Upper lobe of right lung (tissue), 1 donor: ENCODE measurements at regions not wholly inside any gene's neighbourhood (a gene's known extent, or its start where the extent isn't known, plus 50 kb on each side); places are given as distances from the start of the nearest gene placed in this dataset.

ENCODE experiments used
- ATAC-seq: fragments of 200-7000 bp; cut with Tn5 transposase; one replicate; pipeline ENCODE4 v1.9.1; 2020; ENCODE audit warnings: mild to moderate bottlenecking, moderate library complexity
- DNase-seq: peaks from one replicate; pipeline ENCODE4 v3.0.0-alpha.2; 2020
- H3K27ac ChIP-seq: fragments of 200-600 bp; one replicate; pipeline ENCODE4 v1.8.0; 2022
- H3K27me3 ChIP-seq: fragments of 200-600 bp; one replicate; pipeline ENCODE4 v1.8.0; 2022; ENCODE audit warnings: mild to moderate bottlenecking
- H3K36me3 ChIP-seq: fragments of 200-600 bp; one replicate; pipeline ENCODE4 v1.8.0; 2022
- H3K4me1 ChIP-seq: fragments of 200-600 bp; one replicate; pipeline ENCODE4 v1.8.0; 2022
- H3K4me3 ChIP-seq: fragments of 200-600 bp; one replicate; pipeline ENCODE4 v1.8.0; 2022; ENCODE audit warnings: mild to moderate bottlenecking
- H3K9me3 ChIP-seq: fragments of 200-600 bp; one replicate; pipeline ENCODE4 v1.8.0; 2022
- intact Hi-C: fragments of 100-400 bp; cut with DNase I; formaldehyde crosslinking; loops from one replicate; pipeline ENCODE4 v1.11.0; 2022
- TF ChIP-seq, protein P1 (sequence below): fragments of 200-600 bp; IDR thresholded peaks from one replicate; pipeline ENCODE4 v1.8.0; 2022; ENCODE audit warnings: antibody characterized with exemption
- donor health status: DM: no; HTN: yes; CAD: no; lungs with severe emphysema.

GRCh38 chr6:126657561-126658175 is 317.8 kb downstream of the CENPW start:
- intact Hi-C loops = no loop called here
- no peak for ATAC-seq
- Histone ChIP-seq H3K27ac (no peak overlapping the region), H3K4me1 (no peaks in the 10 kb centered on the region), H3K36me3 (no peaks in the 10 kb centered on the region), H3K9me3 (no peaks in the 10 kb centered on the region), H3K4me3 (no peak overlapping the region), H3K27me3 (no peaks in the 10 kb centered on the region)
- no peak for DNase-seq
- TF ChIP-seq, protein P1, sequence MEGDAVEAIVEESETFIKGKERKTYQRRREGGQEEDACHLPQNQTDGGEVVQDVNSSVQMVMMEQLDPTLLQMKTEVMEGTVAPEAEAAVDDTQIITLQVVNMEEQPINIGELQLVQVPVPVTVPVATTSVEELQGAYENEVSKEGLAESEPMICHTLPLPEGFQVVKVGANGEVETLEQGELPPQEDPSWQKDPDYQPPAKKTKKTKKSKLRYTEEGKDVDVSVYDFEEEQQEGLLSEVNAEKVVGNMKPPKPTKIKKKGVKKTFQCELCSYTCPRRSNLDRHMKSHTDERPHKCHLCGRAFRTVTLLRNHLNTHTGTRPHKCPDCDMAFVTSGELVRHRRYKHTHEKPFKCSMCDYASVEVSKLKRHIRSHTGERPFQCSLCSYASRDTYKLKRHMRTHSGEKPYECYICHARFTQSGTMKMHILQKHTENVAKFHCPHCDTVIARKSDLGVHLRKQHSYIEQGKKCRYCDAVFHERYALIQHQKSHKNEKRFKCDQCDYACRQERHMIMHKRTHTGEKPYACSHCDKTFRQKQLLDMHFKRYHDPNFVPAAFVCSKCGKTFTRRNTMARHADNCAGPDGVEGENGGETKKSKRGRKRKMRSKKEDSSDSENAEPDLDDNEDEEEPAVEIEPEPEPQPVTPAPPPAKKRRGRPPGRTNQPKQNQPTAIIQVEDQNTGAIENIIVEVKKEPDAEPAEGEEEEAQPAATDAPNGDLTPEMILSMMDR = peak; percentile 40

- no peaks in the 10 kb centered on the region for H3K36me3 ChIP-seq
- no peaks in the 10 kb centered on the region for H3K27me3 ChIP-seq
- DNase-seq (no peak), ATAC-seq (no peak)
- intact Hi-C loops = no loop called here
- no peaks in the 10 kb centered on the region for H3K4me1 ChIP-seq
- H3K4me3 ChIP-seq = no peak overlapping the region
- H3K9me3 ChIP-seq = no peaks in the 10 kb centered on the region
- TF ChIP-seq, protein P1 = no peak
- no peak overlapping the region for H3K27ac ChIP-seq
These were observed 320.5 kb downstream of the CENPW start for GRCh38 chr6:126660376-126660775.

DNA sequence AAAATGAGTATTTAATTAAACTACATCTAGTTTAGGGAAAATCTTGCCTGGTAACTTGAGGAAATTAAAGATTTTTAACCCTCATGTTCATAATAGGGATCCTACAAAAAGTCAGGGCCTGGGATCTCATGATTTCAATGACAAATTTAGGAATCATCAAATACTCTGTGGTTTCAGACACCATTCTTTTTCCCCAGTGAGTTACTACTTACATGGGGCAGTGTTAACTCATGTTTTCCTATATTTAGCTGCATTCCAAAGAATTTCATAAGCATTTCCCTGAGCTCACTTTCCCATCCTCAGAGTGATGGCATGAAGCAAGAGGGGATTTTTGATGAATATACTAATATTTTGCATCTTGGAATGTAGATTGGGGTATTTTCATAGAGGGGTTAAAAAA is 321.7 kb downstream of the CENPW start:
- Histone ChIP-seq H3K9me3 (no peaks in the 10 kb centered on the region), H3K4me1 (no peaks in the 10 kb centered on the region), H3K36me3 (no peaks in the 10 kb centered on the region), H3K4me3 (no peak overlapping the region), H3K27me3 (no peaks in the 10 kb centered on the region), H3K27ac (no peak overlapping the region)
- TF ChIP-seq, protein P1 = no peak
- intact Hi-C loops = no loop called here
- no peak for ATAC-seq
- no peak for DNase-seq

DNA sequence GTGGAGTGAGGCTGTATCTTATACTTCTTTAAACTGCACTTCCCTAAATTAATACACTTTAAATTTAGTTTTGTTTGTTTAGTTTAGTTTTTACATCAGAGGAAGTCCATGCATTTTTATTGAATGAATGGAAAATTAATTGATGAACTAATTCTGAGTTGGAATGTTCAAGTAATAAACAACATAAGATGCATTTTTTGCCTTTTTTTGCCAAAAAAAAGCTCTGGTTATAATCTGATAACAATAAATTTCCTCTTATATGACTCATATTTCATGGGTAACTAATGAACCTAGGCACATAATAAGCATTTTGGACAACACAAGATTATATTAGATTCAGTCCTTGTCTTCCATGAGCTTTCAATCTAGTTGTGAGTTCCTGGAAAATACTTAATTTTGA is 323.1 kb downstream of the CENPW start:
- ATAC-seq (no peak), DNase-seq (no peak)
- no peaks in the 10 kb centered on the region for H3K27me3 ChIP-seq
- H3K36me3 ChIP-seq = no peaks in the 10 kb centered on the region
- H3K4me3 ChIP-seq = no peak overlapping the region
- no peaks in the 10 kb centered on the region for H3K4me1 ChIP-seq
- TF ChIP-seq, protein P1 = no peak
- H3K9me3 ChIP-seq = no peaks in the 10 kb centered on the region
- H3K27ac ChIP-seq = no peak overlapping the region
- intact Hi-C loops = no loop called here

DNA sequence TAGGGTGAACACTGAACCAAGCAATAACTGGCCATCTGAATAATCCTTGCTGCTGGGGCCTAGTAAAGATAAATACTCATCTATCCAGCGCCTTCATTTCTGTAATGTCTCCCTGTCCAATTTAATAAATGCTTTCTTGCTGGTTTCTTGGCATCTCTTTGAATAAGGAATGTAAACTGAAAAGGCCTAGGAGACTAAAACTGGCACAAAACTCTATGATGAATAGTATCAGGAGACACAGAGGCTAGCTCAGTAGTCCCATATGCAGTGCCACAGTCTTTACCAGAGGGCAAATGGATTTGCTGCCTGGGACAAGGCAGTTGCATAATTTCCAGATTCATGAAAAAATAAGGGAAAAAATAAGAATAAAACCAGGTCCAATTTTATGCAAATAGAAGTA is 324.4 kb downstream of the CENPW start:
- DNase-seq (no peak), ATAC-seq (no peak)
- Histone ChIP-seq H3K4me1 (no peaks in the 10 kb centered on the region), H3K27ac (no peak overlapping the region), H3K4me3 (no peak overlapping the region), H3K27me3 (no peaks in the 10 kb centered on the region), H3K36me3 (no peaks in the 10 kb centered on the region), H3K9me3 (no peaks in the 10 kb centered on the region)
- intact Hi-C loops = no loop called here
- TF ChIP-seq, protein P1 = no peak

DNA sequence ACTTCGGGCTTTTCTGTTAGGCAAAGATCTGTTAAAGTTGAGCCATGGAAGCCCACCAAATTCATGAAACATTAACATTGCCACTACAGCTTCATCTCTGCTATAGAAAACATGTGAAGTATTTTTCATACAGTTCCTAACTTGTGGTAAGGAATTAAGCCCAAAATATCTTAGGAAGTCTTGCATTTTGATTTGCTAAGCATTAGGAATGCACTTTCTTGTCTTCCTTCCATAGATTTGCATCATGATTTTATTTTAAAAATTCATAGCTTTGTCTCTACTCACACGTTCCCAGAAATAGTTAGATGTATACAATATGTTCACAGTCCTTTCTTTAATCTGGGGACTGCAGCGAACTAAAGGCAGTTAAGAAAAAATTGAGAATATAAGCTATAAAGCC is 325.6 kb downstream of the CENPW start:
- H3K36me3 ChIP-seq = no peaks in the 10 kb centered on the region
- intact Hi-C loops = no loop called here
- H3K4me1 ChIP-seq = no peaks in the 10 kb centered on the region
- DNase-seq (no peak), ATAC-seq (no peak)
- no peaks in the 10 kb centered on the region for H3K9me3 ChIP-seq
- TF ChIP-seq, protein P1 = no peak
- no peaks in the 10 kb centered on the region for H3K27me3 ChIP-seq
- H3K4me3 ChIP-seq = no peak overlapping the region
- no peak overlapping the region for H3K27ac ChIP-seq
